H1 (cell line): ENCODE measurements at regions not wholly inside any gene's neighbourhood (a gene's known extent, or its start where the extent isn't known, plus 50 kb on each side); places are given as distances from the start of the nearest gene placed in this dataset.

Source experiments
- KDM4A ChIP-seq: IDR thresholded peaks from one replicate; pipeline ENCODE4 v1.7.1; 2012; ENCODE audit warnings: low read depth, mild to moderate bottlenecking, moderate library complexity, low read length, inconsistent platforms; ENCODE audit not compliant: severe bottlenecking
- POLR2A ChIP-seq, 2 experiments: IDR thresholded peaks; 1 replicate in 1 of 2; 2 replicates in 1 of 2; pipeline ENCODE4 v1.6.1; 2011; ENCODE audit warnings: low read depth in 2 of 2, low read length in 2 of 2, mild to moderate bottlenecking in 2 of 2; ENCODE audit errors: control extremely low read depth in 1 of 2
- RFX5 ChIP-seq: IDR thresholded peaks from 2 replicates; pipeline ENCODE4 v1.6.1; 2011; ENCODE audit warnings: low read depth, low read length, improper control_type of control experiment, borderline replicate concordance
- RXRA ChIP-seq: IDR thresholded peaks from 2 replicates; pipeline ENCODE4 v1.6.1; 2011; ENCODE audit warnings: low read depth, mild to moderate bottlenecking, low read length, moderate library complexity; ENCODE audit not compliant: insufficient read depth
- SP4 ChIP-seq: IDR thresholded peaks from 2 replicates; pipeline ENCODE4 v1.6.1; 2012; ENCODE audit warnings: low read length, inconsistent platforms
- TAF1 ChIP-seq: IDR thresholded peaks from 2 replicates; pipeline ENCODE4 v1.6.1; 2011; ENCODE audit warnings: mild to moderate bottlenecking, low read depth, low read length
- TF ChIP-seq, protein P1 (sequence below): fragments of 300-600 bp; sonication (generic); IDR thresholded peaks from 2 replicates; pipeline ENCODE4 v1.7.1; 2012; ENCODE audit warnings: low read length, moderate library complexity, mild to moderate bottlenecking, inconsistent platforms; ENCODE audit not compliant: insufficient replicate concordance
- TF ChIP-seq, protein P2 (sequence below): IDR thresholded peaks from 2 replicates; pipeline ENCODE4 v1.6.1; 2012; ENCODE audit warnings: low read length, inconsistent platforms

DNA sequence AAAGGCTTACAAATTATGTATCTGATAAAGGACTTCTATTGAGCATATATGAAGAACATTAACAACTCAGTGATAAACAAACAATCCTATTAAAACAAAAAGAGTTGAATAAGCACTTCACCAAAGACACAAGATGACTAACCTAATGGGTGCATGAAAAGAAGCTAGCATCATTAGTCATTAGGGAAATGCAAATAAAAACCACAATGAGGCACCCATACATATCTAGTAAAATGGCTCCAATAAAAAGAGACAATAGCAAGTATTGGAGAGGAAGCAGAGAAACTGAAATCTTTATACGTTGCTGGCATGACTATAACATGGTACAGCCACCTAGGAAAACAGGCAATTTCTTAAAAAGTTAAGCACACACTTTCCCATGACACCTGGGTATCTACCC, 77.6 kb upstream of the ZMIZ1 start (continued):
- TF ChIP-seq, protein P1, sequence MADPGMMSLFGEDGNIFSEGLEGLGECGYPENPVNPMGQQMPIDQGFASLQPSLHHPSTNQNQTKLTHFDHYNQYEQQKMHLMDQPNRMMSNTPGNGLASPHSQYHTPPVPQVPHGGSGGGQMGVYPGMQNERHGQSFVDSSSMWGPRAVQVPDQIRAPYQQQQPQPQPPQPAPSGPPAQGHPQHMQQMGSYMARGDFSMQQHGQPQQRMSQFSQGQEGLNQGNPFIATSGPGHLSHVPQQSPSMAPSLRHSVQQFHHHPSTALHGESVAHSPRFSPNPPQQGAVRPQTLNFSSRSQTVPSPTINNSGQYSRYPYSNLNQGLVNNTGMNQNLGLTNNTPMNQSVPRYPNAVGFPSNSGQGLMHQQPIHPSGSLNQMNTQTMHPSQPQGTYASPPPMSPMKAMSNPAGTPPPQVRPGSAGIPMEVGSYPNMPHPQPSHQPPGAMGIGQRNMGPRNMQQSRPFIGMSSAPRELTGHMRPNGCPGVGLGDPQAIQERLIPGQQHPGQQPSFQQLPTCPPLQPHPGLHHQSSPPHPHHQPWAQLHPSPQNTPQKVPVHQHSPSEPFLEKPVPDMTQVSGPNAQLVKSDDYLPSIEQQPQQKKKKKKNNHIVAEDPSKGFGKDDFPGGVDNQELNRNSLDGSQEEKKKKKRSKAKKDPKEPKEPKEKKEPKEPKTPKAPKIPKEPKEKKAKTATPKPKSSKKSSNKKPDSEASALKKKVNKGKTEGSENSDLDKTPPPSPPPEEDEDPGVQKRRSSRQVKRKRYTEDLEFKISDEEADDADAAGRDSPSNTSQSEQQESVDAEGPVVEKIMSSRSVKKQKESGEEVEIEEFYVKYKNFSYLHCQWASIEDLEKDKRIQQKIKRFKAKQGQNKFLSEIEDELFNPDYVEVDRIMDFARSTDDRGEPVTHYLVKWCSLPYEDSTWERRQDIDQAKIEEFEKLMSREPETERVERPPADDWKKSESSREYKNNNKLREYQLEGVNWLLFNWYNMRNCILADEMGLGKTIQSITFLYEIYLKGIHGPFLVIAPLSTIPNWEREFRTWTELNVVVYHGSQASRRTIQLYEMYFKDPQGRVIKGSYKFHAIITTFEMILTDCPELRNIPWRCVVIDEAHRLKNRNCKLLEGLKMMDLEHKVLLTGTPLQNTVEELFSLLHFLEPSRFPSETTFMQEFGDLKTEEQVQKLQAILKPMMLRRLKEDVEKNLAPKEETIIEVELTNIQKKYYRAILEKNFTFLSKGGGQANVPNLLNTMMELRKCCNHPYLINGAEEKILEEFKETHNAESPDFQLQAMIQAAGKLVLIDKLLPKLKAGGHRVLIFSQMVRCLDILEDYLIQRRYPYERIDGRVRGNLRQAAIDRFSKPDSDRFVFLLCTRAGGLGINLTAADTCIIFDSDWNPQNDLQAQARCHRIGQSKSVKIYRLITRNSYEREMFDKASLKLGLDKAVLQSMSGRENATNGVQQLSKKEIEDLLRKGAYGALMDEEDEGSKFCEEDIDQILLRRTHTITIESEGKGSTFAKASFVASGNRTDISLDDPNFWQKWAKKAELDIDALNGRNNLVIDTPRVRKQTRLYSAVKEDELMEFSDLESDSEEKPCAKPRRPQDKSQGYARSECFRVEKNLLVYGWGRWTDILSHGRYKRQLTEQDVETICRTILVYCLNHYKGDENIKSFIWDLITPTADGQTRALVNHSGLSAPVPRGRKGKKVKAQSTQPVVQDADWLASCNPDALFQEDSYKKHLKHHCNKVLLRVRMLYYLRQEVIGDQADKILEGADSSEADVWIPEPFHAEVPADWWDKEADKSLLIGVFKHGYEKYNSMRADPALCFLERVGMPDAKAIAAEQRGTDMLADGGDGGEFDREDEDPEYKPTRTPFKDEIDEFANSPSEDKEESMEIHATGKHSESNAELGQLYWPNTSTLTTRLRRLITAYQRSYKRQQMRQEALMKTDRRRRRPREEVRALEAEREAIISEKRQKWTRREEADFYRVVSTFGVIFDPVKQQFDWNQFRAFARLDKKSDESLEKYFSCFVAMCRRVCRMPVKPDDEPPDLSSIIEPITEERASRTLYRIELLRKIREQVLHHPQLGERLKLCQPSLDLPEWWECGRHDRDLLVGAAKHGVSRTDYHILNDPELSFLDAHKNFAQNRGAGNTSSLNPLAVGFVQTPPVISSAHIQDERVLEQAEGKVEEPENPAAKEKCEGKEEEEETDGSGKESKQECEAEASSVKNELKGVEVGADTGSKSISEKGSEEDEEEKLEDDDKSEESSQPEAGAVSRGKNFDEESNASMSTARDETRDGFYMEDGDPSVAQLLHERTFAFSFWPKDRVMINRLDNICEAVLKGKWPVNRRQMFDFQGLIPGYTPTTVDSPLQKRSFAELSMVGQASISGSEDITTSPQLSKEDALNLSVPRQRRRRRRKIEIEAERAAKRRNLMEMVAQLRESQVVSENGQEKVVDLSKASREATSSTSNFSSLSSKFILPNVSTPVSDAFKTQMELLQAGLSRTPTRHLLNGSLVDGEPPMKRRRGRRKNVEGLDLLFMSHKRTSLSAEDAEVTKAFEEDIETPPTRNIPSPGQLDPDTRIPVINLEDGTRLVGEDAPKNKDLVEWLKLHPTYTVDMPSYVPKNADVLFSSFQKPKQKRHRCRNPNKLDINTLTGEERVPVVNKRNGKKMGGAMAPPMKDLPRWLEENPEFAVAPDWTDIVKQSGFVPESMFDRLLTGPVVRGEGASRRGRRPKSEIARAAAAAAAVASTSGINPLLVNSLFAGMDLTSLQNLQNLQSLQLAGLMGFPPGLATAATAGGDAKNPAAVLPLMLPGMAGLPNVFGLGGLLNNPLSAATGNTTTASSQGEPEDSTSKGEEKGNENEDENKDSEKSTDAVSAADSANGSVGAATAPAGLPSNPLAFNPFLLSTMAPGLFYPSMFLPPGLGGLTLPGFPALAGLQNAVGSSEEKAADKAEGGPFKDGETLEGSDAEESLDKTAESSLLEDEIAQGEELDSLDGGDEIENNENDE: no peak
- TF ChIP-seq POLR2A (IDR thresholded peaks at IDR 0.05; ENCODE audit: control extremely low read depth in 1 of 2, low read depth in 2 of 2, low read length in 2 of 2): no peak
- no peak for TF ChIP-seq TAF1
- no peak for TF ChIP-seq RFX5
- TF ChIP-seq, protein P2, sequence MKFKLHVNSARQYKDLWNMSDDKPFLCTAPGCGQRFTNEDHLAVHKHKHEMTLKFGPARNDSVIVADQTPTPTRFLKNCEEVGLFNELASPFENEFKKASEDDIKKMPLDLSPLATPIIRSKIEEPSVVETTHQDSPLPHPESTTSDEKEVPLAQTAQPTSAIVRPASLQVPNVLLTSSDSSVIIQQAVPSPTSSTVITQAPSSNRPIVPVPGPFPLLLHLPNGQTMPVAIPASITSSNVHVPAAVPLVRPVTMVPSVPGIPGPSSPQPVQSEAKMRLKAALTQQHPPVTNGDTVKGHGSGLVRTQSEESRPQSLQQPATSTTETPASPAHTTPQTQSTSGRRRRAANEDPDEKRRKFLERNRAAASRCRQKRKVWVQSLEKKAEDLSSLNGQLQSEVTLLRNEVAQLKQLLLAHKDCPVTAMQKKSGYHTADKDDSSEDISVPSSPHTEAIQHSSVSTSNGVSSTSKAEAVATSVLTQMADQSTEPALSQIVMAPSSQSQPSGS: no peak
- TF ChIP-seq KDM4A: no peak
- no peak for TF ChIP-seq RXRA
- TF ChIP-seq SP4: no peak
